Astrocyte (in vitro differentiated cells and primary cell): ENCODE measurements at regions not wholly inside any gene's neighbourhood (a gene's known extent, or its start where the extent isn't known, plus 50 kb on each side); places are given as distances from the start of the nearest gene placed in this dataset.

Experiments used
- DNase-seq: peaks from one replicate; pipeline ENCODE4 v3.0.0-alpha.2; 2010; ENCODE audit warnings: low read depth
- FAIRE-seq: peaks from 2 replicates; lab custom pipeline; 2011; peaks lifted over from hg19 to GRCh38; lab: Jason Lieb, UNC
- H2AFZ ChIP-seq: 2 replicates; pipeline ENCODE4 v1.6.0; 2012; ENCODE audit warnings: low read depth, low read length, inconsistent platforms
- H3K27ac ChIP-seq: 2 replicates; pipeline ENCODE4 v1.5.1; 2011; ENCODE audit warnings: low read depth, low read length, inconsistent platforms
- H3K27me3 ChIP-seq: 2 replicates; pipeline ENCODE4 v1.6.0; 2011; ENCODE audit warnings: low read length, inconsistent platforms; ENCODE audit not compliant: insufficient read depth
- H3K36me3 ChIP-seq: 2 replicates; pipeline ENCODE4 v1.5.1; 2011; ENCODE audit warnings: low read length, inconsistent platforms; ENCODE audit not compliant: insufficient read depth
- H3K4me1 ChIP-seq: 2 replicates; pipeline ENCODE4 v1.5.1; 2011; ENCODE audit warnings: low read length, inconsistent platforms; ENCODE audit not compliant: insufficient read depth
- H3K4me2 ChIP-seq: 2 replicates; pipeline ENCODE4 v1.6.0; 2012; ENCODE audit warnings: low read length, inconsistent platforms
- H3K4me3 ChIP-seq: 2 replicates; pipeline ENCODE4 v1.5.1; 2011; ENCODE audit warnings: low read depth, mild to moderate bottlenecking, low read length, inconsistent platforms; ENCODE audit not compliant: insufficient read depth
- H3K79me2 ChIP-seq: 2 replicates; pipeline ENCODE4 v1.6.0; 2012; ENCODE audit warnings: mild to moderate bottlenecking, low read length, inconsistent platforms; ENCODE audit not compliant: insufficient read depth
- H3K9ac ChIP-seq: 2 replicates; pipeline ENCODE4 v1.6.0; 2012; ENCODE audit warnings: mild to moderate bottlenecking, low read length, inconsistent platforms
- H3K9me3 ChIP-seq: 2 replicates; pipeline ENCODE4 v1.5.1; 2012; ENCODE audit warnings: low read depth, mild to moderate bottlenecking, low read length, inconsistent platforms; ENCODE audit not compliant: insufficient read depth
- H4K20me1 ChIP-seq: 2 replicates; pipeline ENCODE4 v1.6.0; 2012; ENCODE audit warnings: low read length, inconsistent platforms; ENCODE audit not compliant: insufficient read depth
- H3K27ac Mint-ChIP-seq: one replicate; pipeline ENCODE4 v1.8.0; 2021; ENCODE audit warnings: mild to moderate bottlenecking, mixed read lengths; ENCODE audit not compliant: unreplicated experiment
- H3K27me3 Mint-ChIP-seq: one replicate; pipeline ENCODE4 v1.8.0; 2021; ENCODE audit warnings: low read depth, mixed read lengths; ENCODE audit not compliant: unreplicated experiment
- H3K36me3 Mint-ChIP-seq: one replicate; pipeline ENCODE4 v1.8.0; 2021; ENCODE audit warnings: low read depth, mixed read lengths; ENCODE audit not compliant: unreplicated experiment
- H3K4me1 Mint-ChIP-seq: one replicate; pipeline ENCODE4 v1.8.0; 2021; ENCODE audit warnings: low read depth, mixed read lengths; ENCODE audit not compliant: unreplicated experiment
- H3K4me3 Mint-ChIP-seq: one replicate; pipeline ENCODE4 v1.8.0; 2021; ENCODE audit warnings: mild to moderate bottlenecking, moderate library complexity, mixed read lengths; ENCODE audit not compliant: unreplicated experiment
- H3K9me3 Mint-ChIP-seq: one replicate; pipeline ENCODE4 v1.8.0; 2021; ENCODE audit warnings: mild to moderate bottlenecking, mixed read lengths; ENCODE audit not compliant: unreplicated experiment
- EZH2 ChIP-seq: IDR thresholded peaks from 2 replicates; pipeline ENCODE4 v1.6.1; 2012; ENCODE audit warnings: mild to moderate bottlenecking, low read length, inconsistent platforms; ENCODE audit not compliant: insufficient read depth
- TF ChIP-seq, protein P1 (sequence below): IDR thresholded peaks from 2 replicates; pipeline ENCODE4 v1.5.1; 2011; ENCODE audit warnings: low read depth, mild to moderate bottlenecking, inconsistent platforms, low read length, moderate library complexity; ENCODE audit not compliant: insufficient read depth

- Mint-ChIP-seq H3K27me3 (no peaks in the 10 kb centered on the region), H3K4me3 (no peak overlapping the region), H3K9me3 (no peaks in the 10 kb centered on the region), H3K4me1 (peaks cover 10% of the 10 kb centered on the region), H3K27ac (no peak overlapping the region), H3K36me3 (no peaks in the 10 kb centered on the region)
- no peaks in the 10 kb centered on the region for H3K36me3 ChIP-seq
- FAIRE-seq = no peak
- H3K79me2 ChIP-seq = no peaks in the 10 kb centered on the region
- H3K9me3 ChIP-seq = no peaks in the 10 kb centered on the region
- H3K27ac ChIP-seq = no peak overlapping the region
- H4K20me1 ChIP-seq = no peaks in the 10 kb centered on the region
- no peaks in the 10 kb centered on the region for H3K4me1 ChIP-seq
- H3K4me3 ChIP-seq = no peak overlapping the region
- H3K9ac ChIP-seq = no peak overlapping the region
- no peak for DNase-seq
- H3K27me3 ChIP-seq = no peaks in the 10 kb centered on the region
- no peak overlapping the region for H3K4me2 ChIP-seq
- H2AFZ ChIP-seq = no peak overlapping the region
- TF ChIP-seq, protein P1, sequence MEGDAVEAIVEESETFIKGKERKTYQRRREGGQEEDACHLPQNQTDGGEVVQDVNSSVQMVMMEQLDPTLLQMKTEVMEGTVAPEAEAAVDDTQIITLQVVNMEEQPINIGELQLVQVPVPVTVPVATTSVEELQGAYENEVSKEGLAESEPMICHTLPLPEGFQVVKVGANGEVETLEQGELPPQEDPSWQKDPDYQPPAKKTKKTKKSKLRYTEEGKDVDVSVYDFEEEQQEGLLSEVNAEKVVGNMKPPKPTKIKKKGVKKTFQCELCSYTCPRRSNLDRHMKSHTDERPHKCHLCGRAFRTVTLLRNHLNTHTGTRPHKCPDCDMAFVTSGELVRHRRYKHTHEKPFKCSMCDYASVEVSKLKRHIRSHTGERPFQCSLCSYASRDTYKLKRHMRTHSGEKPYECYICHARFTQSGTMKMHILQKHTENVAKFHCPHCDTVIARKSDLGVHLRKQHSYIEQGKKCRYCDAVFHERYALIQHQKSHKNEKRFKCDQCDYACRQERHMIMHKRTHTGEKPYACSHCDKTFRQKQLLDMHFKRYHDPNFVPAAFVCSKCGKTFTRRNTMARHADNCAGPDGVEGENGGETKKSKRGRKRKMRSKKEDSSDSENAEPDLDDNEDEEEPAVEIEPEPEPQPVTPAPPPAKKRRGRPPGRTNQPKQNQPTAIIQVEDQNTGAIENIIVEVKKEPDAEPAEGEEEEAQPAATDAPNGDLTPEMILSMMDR = no peak
Measured at GRCh38 chr1:189656628-189657530, 820.8 kb downstream of the BRINP3 start.

DNA sequence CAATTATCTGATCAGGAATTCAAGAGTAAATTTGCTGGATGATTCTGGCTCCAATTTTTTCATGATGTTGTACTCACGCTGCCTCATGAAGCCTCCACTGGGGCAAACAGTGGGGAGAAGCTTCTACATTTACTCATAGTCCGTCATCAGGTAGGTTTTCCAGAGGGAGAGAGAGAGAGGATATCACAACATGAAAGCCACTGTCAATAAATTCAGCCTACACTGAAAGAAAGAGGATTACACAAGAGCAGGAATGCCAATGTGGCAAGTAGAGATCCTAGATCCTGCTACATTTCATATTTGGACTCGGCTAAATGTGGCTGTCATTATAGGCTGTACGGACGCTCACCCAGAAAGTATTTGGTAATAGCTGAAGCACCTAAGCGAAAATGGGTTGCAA is 819.9 kb downstream of the BRINP3 start:
- Histone ChIP-seq H3K4me2 (no peak overlapping the region), H3K36me3 (no peaks in the 10 kb centered on the region), H3K4me1 (no peaks in the 10 kb centered on the region), H4K20me1 (no peaks in the 10 kb centered on the region), H3K4me3 (no peak overlapping the region), H3K9ac (no peak overlapping the region), H3K27ac (no peak overlapping the region), H3K79me2 (no peaks in the 10 kb centered on the region), H3K27me3 (no peaks in the 10 kb centered on the region), H3K9me3 (no peaks in the 10 kb centered on the region), H2AFZ (no peak overlapping the region)
- Mint-ChIP-seq H3K4me3 (no peak overlapping the region), H3K27me3 (no peaks in the 10 kb centered on the region), H3K36me3 (no peaks in the 10 kb centered on the region), H3K4me1 (peaks cover 10% of the 10 kb centered on the region), H3K9me3 (no peaks in the 10 kb centered on the region), H3K27ac (peak overlapping the region; percentile 79)
- FAIRE-seq (no peak), DNase-seq (no peak)
- TF ChIP-seq EZH2 = no peak
- TF ChIP-seq, protein P1 = no peak

DNA sequence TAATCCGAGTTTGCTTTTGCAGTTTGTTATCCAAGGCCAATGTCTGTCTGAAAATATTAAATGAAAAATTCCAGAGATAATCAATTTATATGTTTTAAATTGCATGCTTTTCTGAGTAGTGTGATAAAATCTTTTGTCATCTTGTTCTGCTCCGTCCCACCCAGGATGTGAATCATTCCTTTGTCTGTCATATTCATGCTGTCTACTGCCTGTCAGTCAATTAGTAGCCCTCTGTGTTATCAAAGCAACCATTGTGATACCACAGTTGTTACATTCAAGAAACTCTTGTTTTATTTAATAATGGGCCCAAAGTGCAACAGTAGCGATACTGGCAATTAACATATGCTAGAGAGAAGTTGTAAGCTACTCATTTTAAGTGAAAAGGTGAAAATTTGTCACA is 819.3 kb downstream of the BRINP3 start:
- Histone ChIP-seq H3K4me1 (no peaks in the 10 kb centered on the region), H3K27ac (no peak overlapping the region), H3K36me3 (no peaks in the 10 kb centered on the region), H3K9ac (no peak overlapping the region), H3K4me3 (no peak overlapping the region), H3K9me3 (no peaks in the 10 kb centered on the region), H4K20me1 (no peaks in the 10 kb centered on the region), H2AFZ (no peak overlapping the region), H3K79me2 (no peaks in the 10 kb centered on the region), H3K27me3 (no peaks in the 10 kb centered on the region), H3K4me2 (no peak overlapping the region)
- H3K36me3 Mint-ChIP-seq = no peaks in the 10 kb centered on the region
- no peak for FAIRE-seq
- no peak for DNase-seq
- H3K9me3 Mint-ChIP-seq = no peaks in the 10 kb centered on the region
- H3K27ac Mint-ChIP-seq = no peak overlapping the region
- H3K27me3 Mint-ChIP-seq = no peaks in the 10 kb centered on the region
- no peak for TF ChIP-seq EZH2
- TF ChIP-seq, protein P1 = no peak
- H3K4me1 Mint-ChIP-seq = peaks cover 10% of the 10 kb centered on the region
- H3K4me3 Mint-ChIP-seq = no peak overlapping the region
